GM18870 (cell line): ENCODE measurements at regions not wholly inside any gene's neighbourhood (a gene's known extent, or its start where the extent isn't known, plus 50 kb on each side); places are given as distances from the start of the nearest gene placed in this dataset.

Experiments used
- ATAC-seq: cut with Tn5 transposase; IDR thresholded peaks from one replicate; pipeline ENCODE4 v1.9.1; 2021; ENCODE audit warnings: moderate library complexity; ENCODE audit not compliant: unreplicated experiment

DNA sequence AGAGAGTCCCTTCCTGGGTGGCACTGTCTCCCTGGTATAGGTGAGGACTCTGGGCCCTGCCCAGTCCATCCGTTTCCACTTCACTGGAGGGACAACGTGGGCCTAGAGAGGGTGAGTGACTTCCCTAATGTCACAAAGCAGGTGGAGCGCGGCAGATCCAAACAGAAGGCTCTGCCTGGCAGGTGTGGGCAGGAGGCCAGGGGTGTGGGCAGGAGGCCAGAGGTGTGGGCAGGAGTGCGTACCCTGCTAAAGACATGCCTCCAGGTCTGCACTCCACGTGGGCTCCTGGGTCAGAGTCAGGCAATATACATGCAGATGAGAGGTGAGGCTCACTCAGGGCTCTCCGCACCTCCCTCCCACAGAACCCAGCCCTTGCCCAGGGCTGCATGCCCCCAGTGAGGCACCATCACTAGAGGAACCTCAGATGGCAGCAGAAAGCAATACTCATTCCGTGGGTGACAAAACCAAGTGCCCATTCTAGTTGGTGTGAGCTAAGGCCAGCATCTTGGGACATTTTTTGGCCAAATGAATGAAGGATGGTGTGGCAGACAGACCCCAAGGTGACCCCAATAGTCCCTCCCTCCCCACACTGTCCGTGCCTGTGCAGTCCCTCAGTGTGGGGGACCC lies 271.6 kb upstream of the RTL1 start:
- ATAC-seq = no peak

DNA sequence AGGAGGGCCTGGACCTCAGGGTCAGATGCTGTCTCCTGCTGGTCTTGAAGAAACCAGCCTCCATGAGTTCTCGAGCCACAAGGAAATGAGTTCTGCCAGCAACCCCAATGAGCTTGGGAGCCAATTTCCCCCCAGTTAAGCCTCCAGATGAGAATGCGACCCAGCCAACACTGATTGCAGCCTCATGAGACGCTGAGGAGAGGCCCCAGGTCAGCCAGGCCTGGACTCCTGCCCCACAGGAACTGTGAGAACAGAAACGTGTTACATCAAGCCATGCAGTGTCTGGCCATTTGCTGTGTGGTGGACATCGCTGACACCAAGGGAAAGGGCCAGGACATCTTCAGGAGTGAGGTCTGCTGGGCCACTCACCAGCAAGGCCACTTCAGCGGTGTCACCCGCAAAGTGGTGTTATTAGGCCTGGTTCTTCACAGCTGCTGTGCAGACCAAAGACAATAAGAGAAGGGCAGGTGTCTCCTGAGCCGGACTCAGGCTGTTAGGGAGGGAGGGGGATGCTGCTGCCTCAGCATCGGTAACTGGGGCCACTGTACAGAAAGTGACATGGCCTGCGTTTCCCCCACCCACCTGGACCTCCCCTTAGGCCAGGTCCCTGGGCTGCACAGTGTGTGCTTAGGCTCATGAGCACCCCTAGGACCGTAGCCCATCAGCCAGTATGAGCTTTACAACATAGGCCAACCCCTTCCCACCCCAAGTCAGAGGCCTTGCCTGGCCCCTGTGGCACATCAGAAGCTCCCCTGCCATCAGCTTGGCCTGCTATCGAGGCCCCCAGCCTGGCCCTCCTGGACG lies 272.4 kb upstream of the RTL1 start:
- no peak for ATAC-seq

DNA sequence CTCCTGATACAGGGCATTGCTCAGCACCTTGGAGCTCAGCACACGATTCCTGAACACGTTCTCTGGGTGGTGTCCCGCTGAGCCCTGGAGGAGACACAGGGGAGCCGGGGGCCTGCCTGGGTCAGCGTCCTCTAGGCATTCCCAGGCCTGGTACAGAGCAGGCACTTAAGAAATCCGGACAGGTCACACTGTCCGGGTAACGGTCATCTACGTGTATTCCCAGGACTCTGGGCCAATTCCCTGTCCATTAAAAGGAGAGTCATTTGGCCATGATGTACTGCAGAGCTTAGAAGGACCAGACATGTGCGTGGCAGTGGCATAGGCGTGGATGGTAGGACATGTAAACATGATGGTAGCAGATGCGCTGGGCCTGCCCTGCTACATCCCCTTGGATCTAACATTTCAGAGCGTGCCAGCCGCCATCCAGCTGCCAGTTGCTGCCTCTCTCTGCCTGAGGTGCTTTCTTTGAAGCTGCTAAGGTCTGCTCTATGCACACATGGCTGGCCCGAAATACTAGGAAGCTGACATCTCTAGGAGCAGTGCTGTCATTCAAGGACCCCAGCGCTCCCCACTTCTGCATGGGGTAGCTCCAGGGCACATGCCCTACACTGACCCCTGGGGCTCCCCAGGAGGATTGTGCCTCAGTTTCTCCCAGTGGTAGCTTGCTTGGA lies 273.1 kb upstream of the RTL1 start:
- ATAC-seq = no peak

DNA sequence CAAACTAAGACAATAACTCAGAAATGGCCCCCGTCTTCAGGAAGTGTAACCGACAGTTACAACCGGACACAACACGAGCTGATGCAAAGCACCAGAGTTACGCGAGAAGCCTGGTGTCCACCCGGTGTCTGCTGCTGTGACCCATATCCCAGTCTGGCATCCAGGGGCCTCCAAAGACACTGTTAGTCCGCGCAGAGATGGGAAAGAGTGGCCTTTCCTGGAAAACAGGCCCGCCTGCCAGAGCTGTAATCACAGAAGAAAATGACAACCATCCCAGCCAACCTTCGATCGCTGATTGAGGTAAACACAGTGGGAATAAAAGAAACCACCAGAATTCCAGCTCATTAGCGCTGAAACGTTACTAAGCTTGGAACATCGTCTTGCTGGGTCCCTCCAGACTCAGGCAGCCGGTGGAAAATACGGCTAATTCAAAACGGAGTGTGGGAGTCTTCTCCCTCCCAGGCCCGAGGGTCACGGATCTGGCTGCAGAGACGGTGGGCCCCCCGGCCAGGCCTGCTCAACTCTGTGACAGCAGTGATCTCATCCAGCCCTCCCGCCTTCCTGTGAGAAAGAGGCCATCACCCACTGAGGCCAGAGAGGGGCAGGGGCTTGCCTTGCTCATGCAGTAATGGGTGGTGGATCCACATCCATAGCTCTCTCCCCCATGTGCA lies 273.9 kb upstream of the RTL1 start:
- no peak for ATAC-seq

DNA sequence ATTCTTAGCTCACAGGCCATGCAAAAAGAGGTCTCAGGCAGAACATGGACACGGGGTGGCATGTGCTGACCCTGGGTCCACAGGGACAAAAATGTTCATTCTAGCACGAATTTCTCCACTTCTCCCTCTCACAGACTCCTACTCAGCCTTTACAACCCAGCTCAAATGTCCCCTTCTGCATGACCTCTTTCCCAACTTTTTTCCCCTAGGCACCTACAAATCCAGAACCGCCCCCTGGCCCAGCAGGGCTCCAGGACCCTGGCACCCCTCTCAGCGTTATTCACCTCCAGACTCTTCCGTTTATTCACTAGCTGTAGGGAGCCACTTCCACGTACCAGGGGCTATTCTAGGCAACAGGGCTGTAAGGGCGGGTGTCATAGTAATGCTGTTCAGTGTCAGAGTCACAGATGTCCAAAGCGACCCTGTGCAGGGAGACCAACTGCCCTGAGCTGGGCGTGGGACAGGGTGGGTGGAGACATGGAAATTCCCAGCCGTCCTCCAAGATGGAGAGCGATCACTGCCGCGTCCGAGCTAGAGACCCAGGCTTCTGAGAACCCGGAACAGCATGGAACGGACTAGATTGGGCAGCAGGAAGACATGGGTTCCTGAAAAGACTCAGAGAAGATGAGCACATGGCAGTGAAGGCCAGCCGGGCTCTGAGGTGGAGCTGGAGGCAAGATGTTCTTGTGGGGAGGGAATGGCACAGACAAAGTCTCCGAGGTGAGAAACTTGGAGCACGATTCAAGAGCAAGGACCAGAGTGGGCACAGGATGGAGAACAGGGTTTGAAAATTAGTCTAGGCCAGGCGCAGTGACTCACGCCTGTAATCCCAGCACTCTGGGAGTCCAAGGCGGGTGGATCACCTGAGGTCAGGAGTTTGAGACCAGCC lies 274.9 kb upstream of the RTL1 start:
- ATAC-seq = no peak

DNA sequence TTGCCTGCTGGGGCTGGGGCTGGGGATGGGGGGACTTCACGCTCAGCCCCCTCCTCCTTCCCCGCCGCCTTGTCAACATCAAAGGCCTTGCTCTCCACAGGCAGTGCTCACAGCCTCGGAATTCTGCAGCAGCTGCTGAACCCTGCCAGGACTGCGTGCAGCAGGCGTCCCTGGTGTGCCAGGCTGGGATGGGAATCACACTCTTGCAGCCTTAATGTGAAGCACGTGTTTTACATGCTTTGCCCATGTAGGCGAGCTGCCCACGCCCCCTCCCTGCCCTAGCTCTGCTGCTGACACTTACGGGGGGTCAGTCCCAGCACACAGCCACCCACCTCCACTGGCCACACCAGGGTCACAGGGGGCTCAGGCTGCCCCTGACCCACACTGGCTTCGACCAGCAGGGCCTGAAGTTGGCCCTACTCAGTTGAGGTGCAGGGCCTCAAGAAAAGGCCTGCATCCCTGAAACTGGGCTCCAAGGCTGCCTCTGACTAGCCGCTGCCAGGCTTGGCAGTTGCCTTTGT lies 276.2 kb upstream of the RTL1 start:
- ATAC-seq = no peak

DNA sequence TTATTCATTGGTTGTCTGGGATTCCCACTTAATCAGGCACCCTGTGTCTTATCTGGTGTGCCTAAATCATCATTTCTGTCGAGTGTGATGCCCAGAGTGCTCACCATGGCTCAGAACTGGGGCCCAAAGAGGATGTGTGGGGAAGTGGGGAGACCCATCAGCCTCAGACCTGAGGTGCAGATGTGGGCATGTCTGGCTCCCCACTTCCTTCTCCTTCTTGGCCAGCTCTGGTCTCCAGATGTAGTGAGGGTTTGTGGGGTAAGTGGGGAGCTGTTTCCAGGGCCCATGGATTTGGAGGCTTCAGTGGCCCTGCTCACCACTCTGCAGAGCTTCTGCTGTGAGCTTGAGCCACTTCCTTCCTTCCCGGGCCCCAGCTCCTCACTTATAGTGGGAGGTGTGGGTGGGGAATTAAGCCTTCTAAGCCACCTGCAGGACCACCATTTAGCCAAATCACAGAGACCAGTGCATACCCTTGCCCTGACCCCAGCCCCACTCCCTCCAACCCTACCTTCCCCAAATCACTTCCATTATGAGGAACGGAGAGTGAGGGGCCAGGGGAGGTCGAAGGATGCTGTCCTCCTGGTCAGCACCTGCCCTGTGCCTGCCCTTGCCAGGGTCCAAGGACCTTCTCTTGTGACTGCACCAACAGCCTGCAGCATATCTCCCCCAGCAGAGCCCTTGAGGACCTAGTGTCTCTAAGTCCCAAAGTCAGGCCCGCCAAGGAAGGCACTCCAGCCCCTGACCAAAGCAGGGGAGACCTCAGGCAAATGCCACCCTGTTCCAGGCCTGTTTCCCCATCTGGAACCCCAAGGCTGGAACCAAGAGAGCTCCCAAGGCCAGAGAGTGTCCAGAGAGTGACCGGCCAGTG lies 278.2 kb upstream of the RTL1 start:
- no peak for ATAC-seq

DNA sequence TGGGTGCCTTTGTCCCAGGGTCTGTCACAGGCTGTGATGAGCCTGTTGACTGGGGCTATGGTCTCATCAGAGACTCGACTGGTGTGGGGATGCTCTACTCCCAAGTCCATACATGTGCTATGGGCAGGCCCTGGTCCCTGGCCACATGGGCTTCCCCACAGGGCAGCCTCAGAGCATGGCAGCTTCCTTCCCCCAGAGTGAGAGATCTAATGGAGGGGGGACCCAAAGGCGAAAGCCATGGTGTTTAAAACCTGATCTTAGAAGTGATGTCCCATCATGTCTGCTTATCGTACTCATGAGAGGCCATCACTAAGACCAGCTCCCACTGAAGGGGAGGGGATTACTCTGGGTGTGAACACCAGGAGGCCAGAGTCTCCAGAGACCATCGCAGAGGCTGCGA lies 279.0 kb upstream of the RTL1 start:
- no peak for ATAC-seq

DNA sequence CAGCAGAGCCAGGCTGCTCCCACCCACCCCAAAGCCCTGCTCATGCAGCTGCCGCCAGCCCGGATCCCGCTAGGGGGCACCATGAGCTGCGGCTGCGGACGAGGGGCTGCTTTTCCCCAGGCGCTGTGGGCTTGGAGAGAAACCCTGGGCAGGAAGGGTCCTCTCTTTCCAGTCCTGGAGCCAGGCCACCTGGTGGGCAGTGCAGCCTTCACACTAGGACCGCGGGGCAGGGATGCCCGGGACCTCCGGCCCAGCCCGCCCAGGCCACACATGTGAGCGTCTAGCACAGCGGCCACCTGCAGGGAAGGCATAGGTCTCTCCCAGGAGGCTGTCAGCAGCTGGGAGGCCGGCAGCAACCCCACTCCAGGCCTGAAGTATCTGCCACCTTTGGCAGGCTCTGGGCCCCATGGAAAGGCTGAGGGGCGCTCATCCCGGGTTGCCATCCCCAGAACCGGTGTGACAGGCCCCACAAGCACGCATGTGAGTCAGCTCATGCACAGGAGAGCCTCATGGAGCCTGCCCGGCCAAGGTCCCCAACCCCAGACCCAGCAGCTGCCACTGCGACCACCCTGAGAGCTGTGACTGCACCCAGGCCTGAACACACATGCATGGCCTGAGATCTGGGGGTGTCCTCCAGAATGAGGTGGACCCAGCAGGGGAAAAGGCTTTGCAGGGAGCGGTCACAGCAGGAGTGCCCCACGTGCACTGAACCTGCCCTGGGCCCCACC lies 280.0 kb upstream of the RTL1 start:
- ATAC-seq = no peak

DNA sequence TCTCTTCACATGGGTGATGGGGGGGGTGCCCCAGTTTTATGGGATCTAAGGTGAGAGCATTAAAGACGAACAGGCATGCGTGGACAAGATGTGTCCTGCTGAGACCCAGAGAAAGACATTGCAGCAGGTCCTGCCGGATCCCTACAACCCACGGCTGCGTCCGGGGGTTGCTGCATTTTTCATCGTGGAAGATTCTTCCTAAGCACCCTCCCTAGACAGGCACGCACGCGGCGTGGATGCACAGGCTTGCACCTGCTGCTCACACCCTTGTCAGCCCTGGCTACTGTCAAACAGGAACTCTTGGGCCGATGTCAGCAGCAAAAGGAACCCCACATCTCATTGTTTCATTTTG lies 280.6 kb upstream of the RTL1 start:
- no peak for ATAC-seq

DNA sequence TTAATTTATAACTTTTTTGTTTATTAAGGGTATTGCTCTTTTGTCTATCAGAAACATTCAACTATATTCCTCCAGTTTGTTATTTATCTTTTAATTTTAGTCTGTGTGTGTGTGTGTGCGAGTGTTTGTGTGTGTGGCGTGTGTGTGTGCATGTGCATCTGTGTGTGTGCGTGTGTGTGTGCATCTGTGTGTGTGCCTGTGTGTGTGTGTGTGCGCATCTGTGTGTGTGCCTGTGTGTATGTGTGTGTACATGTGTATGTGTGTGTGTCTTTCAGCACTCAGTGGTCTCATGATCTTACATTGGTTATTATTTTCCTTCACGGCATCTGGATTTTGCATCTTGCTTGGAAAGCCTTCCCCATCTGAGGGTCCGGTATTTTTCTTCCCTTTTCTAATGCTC lies 281.1 kb upstream of the RTL1 start:
- no peak for ATAC-seq

DNA sequence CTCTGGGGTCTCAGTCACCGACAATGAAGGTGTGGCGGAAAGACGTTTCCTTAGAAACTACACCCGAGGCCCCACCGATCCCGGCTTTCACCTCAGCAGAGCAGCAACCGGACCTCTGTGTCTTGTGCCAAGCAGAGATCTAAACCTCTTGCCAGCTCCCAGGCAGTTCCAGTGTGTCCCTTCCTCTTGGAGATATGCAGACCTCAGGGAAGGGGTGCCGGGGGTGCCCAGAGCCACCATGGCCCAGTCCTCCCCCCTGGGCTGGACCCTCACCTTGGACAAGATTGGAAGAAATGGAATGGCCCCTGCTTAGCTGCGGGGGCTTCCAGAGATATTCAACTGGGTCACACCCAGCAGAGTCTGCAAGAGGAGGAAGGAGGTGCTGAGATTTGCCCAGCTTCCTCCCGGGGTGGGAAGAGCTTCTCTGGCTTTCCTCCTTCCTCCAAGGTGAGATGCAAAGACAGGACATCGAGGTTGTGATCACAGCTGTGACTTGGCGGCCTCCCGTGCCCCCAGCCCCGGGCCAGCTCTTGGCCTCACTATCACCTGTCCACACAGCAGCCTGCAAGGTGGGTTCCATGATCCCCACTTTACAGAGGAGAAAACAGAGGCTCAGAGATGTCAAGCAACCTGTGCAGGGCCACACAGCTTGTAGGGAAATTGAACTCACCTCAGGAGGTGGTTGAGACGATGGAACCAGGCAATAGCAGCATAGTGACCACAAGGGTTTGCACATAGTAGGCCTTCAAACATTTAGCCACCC lies 281.7 kb upstream of the RTL1 start:
- no peak for ATAC-seq

DNA sequence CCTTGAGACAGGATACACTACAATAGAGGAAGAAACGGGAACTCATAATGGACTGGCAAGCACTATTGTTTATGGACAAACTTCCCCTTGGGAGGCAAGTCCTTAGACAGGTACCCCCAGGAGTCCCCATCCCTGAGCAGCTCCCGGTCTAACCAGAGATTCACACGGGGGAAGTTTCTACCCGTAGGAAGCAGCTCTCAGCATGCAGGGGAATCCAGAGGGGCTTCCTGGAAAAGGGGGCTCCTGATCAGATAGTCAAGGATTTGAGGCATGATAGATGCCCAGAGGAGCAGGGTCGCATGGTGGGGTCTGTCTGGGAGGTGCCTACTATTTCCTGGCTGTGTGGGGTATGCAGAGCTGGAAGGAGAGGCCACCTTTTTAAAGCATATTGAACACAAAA lies 282.4 kb upstream of the RTL1 start:
- ATAC-seq = no peak

DNA sequence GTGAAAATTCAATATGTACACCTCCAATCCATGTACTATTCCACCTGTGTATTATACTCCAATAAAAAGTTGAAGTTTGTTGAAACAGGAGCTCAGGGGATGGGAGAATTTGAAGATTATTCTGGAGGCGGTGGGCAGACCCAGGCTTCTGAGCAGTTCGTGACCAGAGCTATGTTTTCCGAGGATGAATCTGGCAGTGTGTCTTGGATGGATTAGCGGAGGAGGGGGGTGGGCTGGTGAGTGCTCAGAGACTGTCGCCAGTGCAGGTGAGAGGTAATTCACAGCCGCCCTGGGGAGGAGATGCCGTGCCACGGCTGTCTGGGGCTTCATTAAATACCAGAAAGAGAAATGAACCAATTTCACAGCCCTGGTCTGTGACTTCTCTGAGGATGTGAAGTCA lies 283.0 kb upstream of the RTL1 start:
- no peak for ATAC-seq

DNA sequence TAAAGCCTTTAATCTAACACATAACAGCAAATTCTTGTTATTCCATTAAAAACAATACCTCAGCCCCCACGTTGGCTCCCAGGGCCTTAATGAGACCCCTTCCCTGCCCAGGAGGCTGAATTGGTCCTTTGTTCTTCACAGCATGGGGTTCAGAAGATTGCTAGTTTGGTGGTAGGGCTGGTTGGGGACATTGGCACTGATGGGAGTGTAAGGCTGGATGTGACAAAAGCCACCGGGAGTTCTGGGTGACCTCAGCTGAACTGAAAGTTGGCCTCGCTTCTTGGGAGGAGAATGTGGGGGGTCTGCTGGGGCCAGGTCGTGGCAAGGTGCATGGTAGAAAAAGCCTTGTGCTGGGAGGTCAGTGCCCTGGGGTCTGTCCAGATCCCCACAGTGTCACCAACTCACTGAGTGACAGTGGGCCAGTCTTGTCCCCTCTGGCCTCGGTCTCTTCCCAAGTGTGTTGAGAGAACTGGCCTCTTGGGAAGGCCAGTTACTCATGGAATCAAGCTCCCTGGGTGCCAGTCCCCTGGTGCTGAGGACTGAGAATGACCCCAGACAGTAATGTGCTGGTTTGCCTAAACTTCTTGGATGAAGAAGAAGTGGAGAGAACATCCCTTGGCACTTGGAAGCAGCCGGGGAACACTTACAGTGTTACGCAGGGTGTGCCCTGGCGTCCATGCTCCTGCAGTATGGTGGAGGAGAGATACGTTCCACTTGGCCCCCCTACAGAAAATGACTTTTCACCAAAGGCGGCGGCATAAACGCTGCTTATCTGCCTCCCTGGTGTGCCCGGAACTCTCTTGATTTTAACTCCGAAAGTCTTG lies 283.7 kb upstream of the RTL1 start:
- ATAC-seq = no peak

DNA sequence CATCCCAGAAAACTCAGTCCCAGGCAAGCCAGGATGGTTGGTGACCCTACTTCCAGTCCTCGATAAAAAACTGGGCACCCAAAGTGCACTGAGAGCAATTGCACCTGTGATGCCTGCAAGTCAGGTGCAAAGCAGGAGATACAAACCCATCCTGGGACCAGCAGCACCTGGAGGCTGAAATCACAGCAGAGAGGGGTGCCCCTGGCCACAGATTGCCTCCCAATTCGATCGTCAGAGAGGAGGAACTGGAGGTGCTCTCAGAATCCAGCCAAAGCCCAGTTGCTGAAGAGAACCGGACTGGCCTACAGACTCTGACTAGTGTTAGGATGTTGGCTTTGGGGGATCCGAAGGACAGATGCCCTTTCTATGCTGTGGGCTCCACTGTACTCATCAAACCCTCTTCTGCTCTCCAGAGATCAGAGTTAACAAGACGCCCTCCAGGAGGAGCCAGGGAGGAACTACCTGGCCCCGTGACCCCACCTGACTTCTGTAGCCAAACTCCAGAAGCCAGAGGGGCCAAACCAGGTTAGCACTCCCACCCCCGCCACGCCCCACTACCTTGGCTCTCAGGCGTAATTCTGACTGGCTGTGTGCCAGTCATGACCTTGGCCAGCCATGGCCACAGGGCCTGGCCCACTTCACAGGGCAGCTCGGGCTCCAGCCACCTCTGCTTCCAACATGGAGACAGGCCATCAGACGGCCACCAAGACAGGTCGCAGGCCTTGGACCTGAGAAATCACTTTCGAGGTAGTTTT lies 284.5 kb upstream of the RTL1 start:
- no peak for ATAC-seq

DNA sequence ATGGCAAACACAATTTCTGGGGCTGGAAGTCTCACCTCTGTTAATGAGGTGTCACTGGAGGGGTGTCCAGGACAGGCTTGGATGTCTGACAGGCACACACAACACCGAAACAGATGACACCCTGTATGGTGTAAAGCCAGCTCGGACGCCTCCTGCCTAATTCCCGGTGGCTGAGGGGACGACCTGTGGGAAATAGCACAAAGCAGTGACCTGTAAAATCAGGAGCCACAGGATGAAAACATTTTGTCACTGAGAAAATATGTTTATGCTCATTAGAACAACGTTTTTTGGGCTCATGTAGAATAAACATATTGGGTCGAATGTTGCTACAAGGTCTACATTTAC lies 285.0 kb upstream of the RTL1 start:
- no peak for ATAC-seq
